ENCODE measurements at regions not wholly inside any gene's neighbourhood (a gene's known extent, or its start where the extent isn't known, plus 50 kb on each side); places are given as distances from the start of the nearest gene placed in this dataset.
"Not testable (repeated sequence)": the region's sequence is repeated elsewhere in the genome, so short reads cannot be mapped to it uniquely, and the experiment has no call there.

DNA sequence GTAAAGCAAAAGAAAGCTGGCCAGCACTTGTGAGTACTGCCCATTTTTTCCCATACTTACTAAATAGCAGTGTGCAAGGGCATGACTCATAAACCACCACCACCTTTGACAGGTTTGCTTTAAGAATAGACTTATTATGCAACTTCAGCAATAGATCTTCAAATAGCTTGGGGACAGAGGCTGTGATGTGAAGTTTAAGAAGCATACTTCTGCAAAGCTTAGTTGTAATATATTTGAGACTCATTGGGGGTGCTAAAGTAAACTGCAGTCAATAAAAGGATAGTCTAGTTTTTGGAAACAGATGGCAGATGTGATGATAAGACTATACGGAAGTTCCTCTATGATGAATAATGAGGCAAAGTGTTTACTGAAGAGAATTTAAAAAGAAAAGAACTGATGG is 210.0 kb downstream of the PLA2G4A start:
- Mint-ChIP-seq H3K9me3 (no peaks in the 10 kb centered on the region), H3K4me3 (no peak overlapping the region), H3K27ac (no peak overlapping the region), H3K4me1 (no peaks in the 10 kb centered on the region), H3K27me3 (peaks cover 2% of the 10 kb centered on the region), H3K36me3 (ENCODE audit: low read depth) (no peaks in the 10 kb centered on the region)
- intact Hi-C loops (cut with micrococcal nuclease) = no loop called here
- no peak for DNase-seq

- no peaks in the 10 kb centered on the region for H3K9me3 Mint-ChIP-seq
- peaks cover 2% of the 10 kb centered on the region for H3K27me3 Mint-ChIP-seq
- no peaks in the 10 kb centered on the region for H3K4me1 Mint-ChIP-seq
- H3K36me3 Mint-ChIP-seq (ENCODE audit: low read depth) = no peaks in the 10 kb centered on the region
- intact Hi-C loops (cut with micrococcal nuclease) = no loop called here
- no peak for DNase-seq
- no peak overlapping the region for H3K27ac Mint-ChIP-seq
- H3K4me3 Mint-ChIP-seq = no peak overlapping the region
Measured at GRCh38 chr1:187041104-187041503, 212.4 kb downstream of the PLA2G4A start.

GRCh38 chr1:187042538-187042937 is 213.8 kb downstream of the PLA2G4A start:
- Mint-ChIP-seq H3K27me3 (no peaks in the 10 kb centered on the region), H3K27ac (no peak overlapping the region), H3K9me3 (no peaks in the 10 kb centered on the region), H3K36me3 (ENCODE audit: low read depth) (no peaks in the 10 kb centered on the region), H3K4me1 (no peaks in the 10 kb centered on the region), H3K4me3 (no peak overlapping the region)
- DNase-seq = no peak
- intact Hi-C loops (cut with micrococcal nuclease) = no loop called here

- DNase-seq; H3K9me3 Mint-ChIP-seq; H3K4me3 Mint-ChIP-seq; intact Hi-C loops (cut with micrococcal nuclease); H3K27me3 Mint-ChIP-seq; H3K4me1 Mint-ChIP-seq; H3K27ac Mint-ChIP-seq; H3K36me3 Mint-ChIP-seq (ENCODE audit: low read depth): not testable (repeated sequence)
Measured at GRCh38 chr1:187043433-187043832, 214.7 kb downstream of the PLA2G4A start.

- no peaks in the 10 kb centered on the region for H3K4me1 Mint-ChIP-seq
- intact Hi-C loops (cut with micrococcal nuclease) = no loop called here
- no peak overlapping the region for H3K4me3 Mint-ChIP-seq
- H3K27me3 Mint-ChIP-seq = no peaks in the 10 kb centered on the region
- H3K27ac Mint-ChIP-seq = no peak overlapping the region
- H3K9me3 Mint-ChIP-seq = no peaks in the 10 kb centered on the region
- DNase-seq = no peak
- H3K36me3 Mint-ChIP-seq (ENCODE audit: low read depth) = no peaks in the 10 kb centered on the region
Measured at GRCh38 chr1:187044411-187044810, 215.7 kb downstream of the PLA2G4A start.

- no peak for DNase-seq
- intact Hi-C loops (cut with micrococcal nuclease) = no loop called here
- H3K4me3 Mint-ChIP-seq = no peak overlapping the region
- H3K9me3 Mint-ChIP-seq = no peaks in the 10 kb centered on the region
- H3K27me3 Mint-ChIP-seq = no peaks in the 10 kb centered on the region
- no peaks in the 10 kb centered on the region for H3K36me3 Mint-ChIP-seq (ENCODE audit: low read depth)
- H3K27ac Mint-ChIP-seq = no peak overlapping the region
- H3K4me1 Mint-ChIP-seq = no peaks in the 10 kb centered on the region
Measured at GRCh38 chr1:187045371-187045770, 216.6 kb downstream of the PLA2G4A start.

DNA sequence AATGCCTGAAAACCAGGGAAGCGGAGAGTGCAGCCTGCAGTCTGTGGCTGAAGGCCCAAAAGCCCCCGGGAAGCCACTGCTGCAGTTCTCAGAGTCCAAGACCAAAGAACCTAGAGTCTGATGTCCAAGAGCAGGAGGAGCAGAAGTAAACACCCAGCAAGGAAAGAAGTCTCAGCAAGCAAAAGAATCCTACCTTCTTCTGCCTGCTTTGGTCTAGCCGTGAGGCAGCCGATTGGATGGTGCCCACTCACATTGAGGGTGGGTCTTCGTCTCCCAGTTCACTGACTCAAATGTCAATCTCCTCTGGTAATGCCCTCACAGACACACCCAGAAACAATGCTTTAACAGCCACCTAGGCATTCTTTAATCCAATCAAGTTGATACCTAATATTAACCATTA is 217.5 kb downstream of the PLA2G4A start:
- no peak overlapping the region for H3K27ac Mint-ChIP-seq
- no peaks in the 10 kb centered on the region for H3K27me3 Mint-ChIP-seq
- no peaks in the 10 kb centered on the region for H3K9me3 Mint-ChIP-seq
- H3K36me3 Mint-ChIP-seq (ENCODE audit: low read depth) = no peaks in the 10 kb centered on the region
- no peak for DNase-seq
- H3K4me1 Mint-ChIP-seq = no peaks in the 10 kb centered on the region
- intact Hi-C loops (cut with micrococcal nuclease) = no loop called here
- H3K4me3 Mint-ChIP-seq = no peak overlapping the region

- H3K4me3 Mint-ChIP-seq = no peak overlapping the region
- H3K9me3 Mint-ChIP-seq = no peaks in the 10 kb centered on the region
- H3K27me3 Mint-ChIP-seq = no peaks in the 10 kb centered on the region
- no peak for DNase-seq
- H3K27ac Mint-ChIP-seq = no peak overlapping the region
- H3K36me3 Mint-ChIP-seq (ENCODE audit: low read depth) = no peaks in the 10 kb centered on the region
- no peaks in the 10 kb centered on the region for H3K4me1 Mint-ChIP-seq
- intact Hi-C loops (cut with micrococcal nuclease) = no loop called here
Measured at GRCh38 chr1:187047298-187047697, 218.5 kb downstream of the PLA2G4A start.

GRCh38 chr1:187051618-187052232 is 223.0 kb downstream of the PLA2G4A start:
- H3K9me3 Mint-ChIP-seq = no peaks in the 10 kb centered on the region
- intact Hi-C loops (cut with micrococcal nuclease) = loop anchor here (5.0 kb wide), 1 partner anchor 1886 kb away; no protein-coding TSS in a partner anchor
- no peak overlapping the region for H3K27ac Mint-ChIP-seq
- no peaks in the 10 kb centered on the region for H3K27me3 Mint-ChIP-seq
- peak; percentile 75 for DNase-seq
- no peak overlapping the region for H3K4me3 Mint-ChIP-seq
- no peaks in the 10 kb centered on the region for H3K4me1 Mint-ChIP-seq
- no peaks in the 10 kb centered on the region for H3K36me3 Mint-ChIP-seq (ENCODE audit: low read depth)

DNA sequence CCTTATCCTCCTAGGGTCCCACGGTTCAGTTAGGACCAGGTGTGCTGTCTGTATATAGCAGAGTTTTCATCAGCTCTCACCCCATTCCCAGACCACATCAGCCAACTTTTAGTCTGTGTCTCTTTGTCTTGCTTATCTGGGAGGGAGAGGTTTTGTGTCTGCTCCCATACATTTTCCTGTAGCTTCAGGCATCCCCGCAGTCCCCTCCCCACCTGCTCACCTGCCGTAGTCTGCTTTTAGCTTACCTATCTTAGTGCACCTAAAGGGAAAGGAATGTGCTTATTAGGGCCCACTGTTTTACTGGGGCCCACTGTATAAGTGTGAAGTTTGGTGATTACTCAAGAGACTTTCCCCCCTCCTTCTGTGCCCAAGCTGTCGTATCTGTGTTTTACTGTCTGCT is 225.1 kb downstream of the PLA2G4A start:
- Mint-ChIP-seq H3K27ac (no peak overlapping the region), H3K4me3 (no peak overlapping the region), H3K27me3 (no peaks in the 10 kb centered on the region), H3K4me1 (no peaks in the 10 kb centered on the region), H3K36me3 (ENCODE audit: low read depth) (no peaks in the 10 kb centered on the region), H3K9me3 (no peaks in the 10 kb centered on the region)
- no peak for DNase-seq
- intact Hi-C loops (cut with micrococcal nuclease) = loop anchor here (5.0 kb wide), 1 partner anchor 1883 kb away; no protein-coding TSS in a partner anchor

- Mint-ChIP-seq H3K36me3 (ENCODE audit: low read depth) (no peaks in the 10 kb centered on the region), H3K4me1 (no peaks in the 10 kb centered on the region), H3K4me3 (no peak overlapping the region), H3K27ac (no peak overlapping the region), H3K9me3 (no peaks in the 10 kb centered on the region), H3K27me3 (no peaks in the 10 kb centered on the region)
- DNase-seq = no peak
- intact Hi-C loops (cut with micrococcal nuclease) = loop anchor here (5.0 kb wide), 1 partner anchor 1882 kb away; no protein-coding TSS in a partner anchor
Measured at GRCh38 chr1:187054862-187055757, 226.4 kb downstream of the PLA2G4A start.

DNA sequence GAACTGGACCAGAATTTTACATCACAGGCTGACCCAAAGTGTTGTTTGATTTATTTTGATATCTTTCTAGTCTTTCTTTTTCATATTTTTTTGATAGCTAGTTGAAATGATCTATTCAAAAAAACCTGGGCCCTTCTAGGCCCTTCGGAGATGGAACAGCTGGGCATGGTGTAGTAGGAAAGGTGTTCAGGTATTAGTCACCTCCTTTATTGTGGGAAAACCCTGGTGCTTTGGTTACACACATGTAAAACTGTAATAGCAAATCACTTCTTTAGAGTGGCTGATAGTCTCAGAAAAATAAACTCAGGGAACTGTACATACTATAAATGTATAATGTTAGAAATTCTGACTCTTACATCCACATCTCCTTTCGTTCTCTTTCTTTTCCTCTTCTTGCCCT is 234.5 kb downstream of the PLA2G4A start:
- DNase-seq = no peak
- H3K36me3 Mint-ChIP-seq (ENCODE audit: low read depth) = no peaks in the 10 kb centered on the region
- no peaks in the 10 kb centered on the region for H3K9me3 Mint-ChIP-seq
- no peaks in the 10 kb centered on the region for H3K27me3 Mint-ChIP-seq
- intact Hi-C loops (cut with micrococcal nuclease) = no loop called here
- no peak overlapping the region for H3K27ac Mint-ChIP-seq
- H3K4me1 Mint-ChIP-seq = no peaks in the 10 kb centered on the region
- no peak overlapping the region for H3K4me3 Mint-ChIP-seq

DNA sequence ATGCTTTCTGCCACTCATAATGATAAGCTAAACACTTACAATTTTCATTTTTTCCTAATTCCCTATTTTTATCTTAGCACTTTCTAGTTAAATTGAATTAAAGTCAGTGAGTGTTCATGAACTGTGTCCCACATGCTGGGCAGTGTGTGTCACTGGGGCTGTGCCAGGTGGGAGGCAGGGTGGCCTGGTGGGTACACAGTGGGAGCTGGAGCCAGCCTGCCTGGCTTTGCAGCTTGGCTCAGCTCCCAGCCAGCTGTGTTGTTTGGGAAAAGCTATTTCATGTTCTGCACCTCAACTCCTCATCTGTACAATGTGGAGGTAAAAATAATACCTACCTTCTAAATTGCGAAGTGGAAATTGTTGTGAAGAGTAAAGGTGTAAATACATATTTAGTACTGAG is 238.4 kb downstream of the PLA2G4A start:
- Mint-ChIP-seq H3K36me3 (ENCODE audit: low read depth) (no peaks in the 10 kb centered on the region), H3K4me1 (no peaks in the 10 kb centered on the region), H3K4me3 (no peak overlapping the region), H3K9me3 (no peaks in the 10 kb centered on the region), H3K27me3 (no peaks in the 10 kb centered on the region), H3K27ac (no peak overlapping the region)
- DNase-seq = no peak
- intact Hi-C loops (cut with micrococcal nuclease) = no loop called here

DNA sequence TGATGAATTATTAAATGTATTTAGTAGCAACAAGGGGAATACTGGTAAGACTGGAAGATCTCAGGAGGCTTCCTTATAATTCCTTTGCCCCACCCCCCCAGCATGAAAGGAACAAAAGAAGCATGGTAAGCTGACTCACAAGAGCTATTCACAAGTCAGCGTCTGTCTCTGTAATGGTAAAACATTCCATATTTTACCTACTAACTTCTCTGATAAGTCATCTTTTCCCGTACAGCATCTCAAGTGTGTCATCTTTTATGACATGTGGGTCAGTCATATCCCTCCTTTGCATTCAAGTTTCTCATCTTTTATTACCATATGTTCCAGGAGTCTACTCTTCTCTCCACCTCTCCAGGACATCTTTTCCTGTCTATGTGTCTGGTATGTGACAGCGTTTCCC is 241.3 kb downstream of the PLA2G4A start:
- Mint-ChIP-seq H3K27ac (no peak overlapping the region), H3K4me1 (peaks cover 2% of the 10 kb centered on the region), H3K36me3 (ENCODE audit: low read depth) (peaks cover 4% of the 10 kb centered on the region), H3K4me3 (no peak overlapping the region), H3K9me3 (no peaks in the 10 kb centered on the region), H3K27me3 (no peaks in the 10 kb centered on the region)
- intact Hi-C loops (cut with micrococcal nuclease) = no loop called here
- no peak for DNase-seq
